ENCODE measurements at regions not wholly inside any gene's neighbourhood (a gene's known extent, or its start where the extent isn't known, plus 50 kb on each side); places are given as distances from the start of the nearest gene placed in this dataset.

DNA sequence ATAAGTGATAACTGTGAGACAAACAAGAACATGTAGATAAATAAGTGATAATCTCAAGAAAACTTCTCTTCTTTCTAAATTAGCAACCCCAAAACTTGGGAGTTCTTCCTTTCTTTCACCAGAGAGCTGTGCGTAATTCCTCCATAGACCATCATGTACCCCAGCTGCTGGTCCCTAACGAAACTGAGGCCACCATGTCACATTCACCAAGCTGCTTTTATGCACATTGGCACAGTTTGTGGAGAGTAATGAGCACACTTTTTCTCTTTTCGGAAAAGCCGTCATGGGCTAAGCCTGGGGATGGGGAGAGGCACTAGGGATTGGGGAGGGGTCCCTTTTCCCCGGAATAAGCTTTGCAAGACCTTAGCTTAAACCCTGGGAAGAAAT is 561.4 kb downstream of the BNC2 start:
- no peaks in the 10 kb centered on the region for H3F3A ChIP-seq (replicated peaks; ENCODE audit: insufficient read depth)
- no peaks in the 10 kb centered on the region for H3K36me3 ChIP-seq (replicated peaks in 1 of 2; ENCODE audit: control insufficient read depth in 1 of 2, insufficient read depth in 2 of 2, low read length in 1 of 2)
- H3K27me3 ChIP-seq (ENCODE audit: insufficient read depth), result no peaks in the 10 kb centered on the region
- POLR2A ChIA-PET, result no interaction called here
- DNase-seq, result no peak
- H3K9me3 ChIP-seq, result no peaks in the 10 kb centered on the region
- no peak overlapping the region for H3K4me3 ChIP-seq (ENCODE audit: low read depth in 2 of 2, low read length in 1 of 2)
- H3K79me2 ChIP-seq (ENCODE audit: insufficient read depth), result no peaks in the 10 kb centered on the region
- H3K4me1 ChIP-seq (ENCODE audit: control insufficient read depth in 1 of 2, insufficient read depth in 2 of 2, low read depth in 1 of 2, low read length in 1 of 2), result no peaks in the 10 kb centered on the region
- TF ChIP-seq FOSL2 (IDR thresholded peaks at IDR 0.05; ENCODE audit: borderline replicate concordance, low read depth) (no peak), NRF1 (IDR thresholded peaks at IDR 0.05; ENCODE audit: low read depth, low read length) (no peak), GATA2 (CRISPR knock-in tag; IDR thresholded peaks at IDR 0.05) (no peak), FOXM1 (IDR thresholded peaks at IDR 0.05; ENCODE audit: low read depth) (no peak), MEF2A (IDR thresholded peaks at IDR 0.05; ENCODE audit: borderline replicate concordance, low read depth) (no peak), MXI1 (IDR thresholded peaks at IDR 0.05; ENCODE audit: low read depth, low read length) (no peak), RAD21 (IDR thresholded peaks at IDR 0.05; ENCODE audit: low read length) (no peak), SMC3 (IDR thresholded peaks at IDR 0.05; ENCODE audit: low read depth, low read length) (no peak), RXRA (IDR thresholded peaks at IDR 0.05; ENCODE audit: borderline replicate concordance, low read depth) (no peak)
- TF ChIP-seq, protein P1, sequence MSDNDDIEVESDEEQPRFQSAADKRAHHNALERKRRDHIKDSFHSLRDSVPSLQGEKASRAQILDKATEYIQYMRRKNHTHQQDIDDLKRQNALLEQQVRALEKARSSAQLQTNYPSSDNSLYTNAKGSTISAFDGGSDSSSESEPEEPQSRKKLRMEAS (IDR thresholded peaks at IDR 0.05; ENCODE audit: low read depth), result no peak
- no peak overlapping the region for H2AFZ ChIP-seq (ENCODE audit: low read depth)
- WGBS (ENCODE audit: low lambda C conversion rate), result 88% methylated on average over 5 of the region's 5 CpGs
- no peak overlapping the region for H3K4me2 ChIP-seq
- H3K9me2 ChIP-seq, result no peaks in the 10 kb centered on the region
- H3K9ac ChIP-seq, result no peak overlapping the region
- H4K20me1 ChIP-seq (ENCODE audit: insufficient read depth), result no peaks in the 10 kb centered on the region
- no peak overlapping the region for H3K27ac ChIP-seq (ENCODE audit: low read depth in 2 of 2, low read length in 1 of 2)
- CTCF ChIA-PET, result interaction anchor here (1.8 kb wide), 1 partner anchor 16 kb away, joined by 3 read pairs; no protein-coding TSS in a partner anchor

DNA sequence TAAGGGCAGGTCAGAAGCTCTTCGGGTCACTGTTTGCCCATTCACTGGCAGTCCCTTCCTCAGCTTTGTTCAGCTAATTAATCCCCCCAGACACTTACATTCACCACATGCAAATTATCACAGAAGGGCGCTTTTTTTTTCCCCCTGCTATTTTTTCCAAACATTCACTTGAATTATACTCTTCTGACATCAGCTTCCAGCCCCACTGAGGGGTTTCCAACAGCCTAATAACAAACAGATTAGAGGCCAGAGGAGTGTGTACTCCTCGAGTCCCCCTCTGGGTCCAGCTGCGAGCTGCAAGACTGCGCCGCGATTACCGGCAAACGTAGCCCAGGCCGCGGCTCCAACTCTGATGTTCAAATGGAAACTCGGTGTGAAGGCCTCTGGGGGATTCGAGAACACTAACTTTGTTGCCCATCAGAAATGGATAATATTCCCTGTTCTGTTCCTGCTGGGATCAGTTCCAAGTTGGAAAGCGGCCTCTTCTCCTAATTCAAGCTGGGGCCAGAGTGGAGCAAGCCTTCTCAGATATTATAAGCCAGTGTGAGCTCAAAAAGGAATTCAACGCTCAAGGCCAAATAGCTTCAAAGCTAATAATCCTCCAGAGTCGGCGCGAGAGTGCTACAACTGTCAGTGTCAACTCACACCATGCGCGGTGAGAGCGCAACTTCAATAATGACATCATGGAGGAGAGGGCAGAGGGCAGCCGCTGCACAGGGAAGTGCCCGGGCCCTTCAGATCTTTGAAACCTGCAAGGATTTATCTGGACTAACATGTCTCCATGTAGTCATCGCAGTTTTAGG is 560.8 kb downstream of the BNC2 start:
- H3K9me3 ChIP-seq, result no peaks in the 10 kb centered on the region
- ChIA-PET POLR2A (no interaction called here), CTCF (interaction anchor here (1.2 to 1.8 kb wide), 2 partner anchors 8 to 16 kb away, joined by 3 to 4 read pairs; no protein-coding TSS in a partner anchor)
- no peak overlapping the region for H3K4me2 ChIP-seq
- H3K4me3 ChIP-seq (ENCODE audit: low read depth in 2 of 2, low read length in 1 of 2), result no peak overlapping the region
- H3K79me2 ChIP-seq (ENCODE audit: insufficient read depth), result no peaks in the 10 kb centered on the region
- H3K27ac ChIP-seq (ENCODE audit: low read depth in 2 of 2, low read length in 1 of 2), result no peak overlapping the region
- H4K20me1 ChIP-seq (ENCODE audit: insufficient read depth), result no peaks in the 10 kb centered on the region
- H3K4me1 ChIP-seq (ENCODE audit: control insufficient read depth in 1 of 2, insufficient read depth in 2 of 2, low read depth in 1 of 2, low read length in 1 of 2), result no peaks in the 10 kb centered on the region
- H2AFZ ChIP-seq (ENCODE audit: low read depth), result no peak overlapping the region
- no peaks in the 10 kb centered on the region for H3K9me2 ChIP-seq
- no peak for DNase-seq
- H3F3A ChIP-seq (replicated peaks; ENCODE audit: insufficient read depth), result no peaks in the 10 kb centered on the region
- H3K9ac ChIP-seq, result no peak overlapping the region
- no peaks in the 10 kb centered on the region for H3K36me3 ChIP-seq (replicated peaks in 1 of 2; ENCODE audit: control insufficient read depth in 1 of 2, insufficient read depth in 2 of 2, low read length in 1 of 2)
- 96% methylated on average over 20 of the region's 24 CpGs for WGBS (ENCODE audit: low lambda C conversion rate)
- no peaks in the 10 kb centered on the region for H3K27me3 ChIP-seq (ENCODE audit: insufficient read depth)
- TF ChIP-seq, protein P2, sequence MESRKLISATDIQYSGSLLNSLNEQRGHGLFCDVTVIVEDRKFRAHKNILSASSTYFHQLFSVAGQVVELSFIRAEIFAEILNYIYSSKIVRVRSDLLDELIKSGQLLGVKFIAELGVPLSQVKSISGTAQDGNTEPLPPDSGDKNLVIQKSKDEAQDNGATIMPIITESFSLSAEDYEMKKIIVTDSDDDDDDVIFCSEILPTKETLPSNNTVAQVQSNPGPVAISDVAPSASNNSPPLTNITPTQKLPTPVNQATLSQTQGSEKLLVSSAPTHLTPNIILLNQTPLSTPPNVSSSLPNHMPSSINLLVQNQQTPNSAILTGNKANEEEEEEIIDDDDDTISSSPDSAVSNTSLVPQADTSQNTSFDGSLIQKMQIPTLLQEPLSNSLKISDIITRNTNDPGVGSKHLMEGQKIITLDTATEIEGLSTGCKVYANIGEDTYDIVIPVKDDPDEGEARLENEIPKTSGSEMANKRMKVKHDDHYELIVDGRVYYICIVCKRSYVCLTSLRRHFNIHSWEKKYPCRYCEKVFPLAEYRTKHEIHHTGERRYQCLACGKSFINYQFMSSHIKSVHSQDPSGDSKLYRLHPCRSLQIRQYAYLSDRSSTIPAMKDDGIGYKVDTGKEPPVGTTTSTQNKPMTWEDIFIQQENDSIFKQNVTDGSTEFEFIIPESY (IDR thresholded peaks at IDR 0.05; ENCODE audit: borderline replicate concordance, low read depth), result no peak
- TF ChIP-seq, protein P3, sequence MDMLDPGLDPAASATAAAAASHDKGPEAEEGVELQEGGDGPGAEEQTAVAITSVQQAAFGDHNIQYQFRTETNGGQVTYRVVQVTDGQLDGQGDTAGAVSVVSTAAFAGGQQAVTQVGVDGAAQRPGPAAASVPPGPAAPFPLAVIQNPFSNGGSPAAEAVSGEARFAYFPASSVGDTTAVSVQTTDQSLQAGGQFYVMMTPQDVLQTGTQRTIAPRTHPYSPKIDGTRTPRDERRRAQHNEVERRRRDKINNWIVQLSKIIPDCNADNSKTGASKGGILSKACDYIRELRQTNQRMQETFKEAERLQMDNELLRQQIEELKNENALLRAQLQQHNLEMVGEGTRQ (IDR thresholded peaks at IDR 0.05; ENCODE audit: borderline replicate concordance, low read depth, low read length), result no peak
- TF ChIP-seq NRF1 (IDR thresholded peaks at IDR 0.05; ENCODE audit: low read depth, low read length), result no peak
- TF ChIP-seq RCOR1 (IDR thresholded peaks at IDR 0.05; ENCODE audit: low read length), result no peak
- no peak for TF ChIP-seq SIN3A (IDR thresholded peaks at IDR 0.05; ENCODE audit: borderline replicate concordance, low read depth, low read length)
- TF ChIP-seq TAF1 (IDR thresholded peaks at IDR 0.05; ENCODE audit: borderline replicate concordance, low read depth, low read length), result no peak
- no peak for TF ChIP-seq EP300 (IDR thresholded peaks at IDR 0.05; ENCODE audit: borderline replicate concordance in 1 of 2, low read depth in 1 of 2, low read length in 1 of 2)
- TF ChIP-seq, protein P4, sequence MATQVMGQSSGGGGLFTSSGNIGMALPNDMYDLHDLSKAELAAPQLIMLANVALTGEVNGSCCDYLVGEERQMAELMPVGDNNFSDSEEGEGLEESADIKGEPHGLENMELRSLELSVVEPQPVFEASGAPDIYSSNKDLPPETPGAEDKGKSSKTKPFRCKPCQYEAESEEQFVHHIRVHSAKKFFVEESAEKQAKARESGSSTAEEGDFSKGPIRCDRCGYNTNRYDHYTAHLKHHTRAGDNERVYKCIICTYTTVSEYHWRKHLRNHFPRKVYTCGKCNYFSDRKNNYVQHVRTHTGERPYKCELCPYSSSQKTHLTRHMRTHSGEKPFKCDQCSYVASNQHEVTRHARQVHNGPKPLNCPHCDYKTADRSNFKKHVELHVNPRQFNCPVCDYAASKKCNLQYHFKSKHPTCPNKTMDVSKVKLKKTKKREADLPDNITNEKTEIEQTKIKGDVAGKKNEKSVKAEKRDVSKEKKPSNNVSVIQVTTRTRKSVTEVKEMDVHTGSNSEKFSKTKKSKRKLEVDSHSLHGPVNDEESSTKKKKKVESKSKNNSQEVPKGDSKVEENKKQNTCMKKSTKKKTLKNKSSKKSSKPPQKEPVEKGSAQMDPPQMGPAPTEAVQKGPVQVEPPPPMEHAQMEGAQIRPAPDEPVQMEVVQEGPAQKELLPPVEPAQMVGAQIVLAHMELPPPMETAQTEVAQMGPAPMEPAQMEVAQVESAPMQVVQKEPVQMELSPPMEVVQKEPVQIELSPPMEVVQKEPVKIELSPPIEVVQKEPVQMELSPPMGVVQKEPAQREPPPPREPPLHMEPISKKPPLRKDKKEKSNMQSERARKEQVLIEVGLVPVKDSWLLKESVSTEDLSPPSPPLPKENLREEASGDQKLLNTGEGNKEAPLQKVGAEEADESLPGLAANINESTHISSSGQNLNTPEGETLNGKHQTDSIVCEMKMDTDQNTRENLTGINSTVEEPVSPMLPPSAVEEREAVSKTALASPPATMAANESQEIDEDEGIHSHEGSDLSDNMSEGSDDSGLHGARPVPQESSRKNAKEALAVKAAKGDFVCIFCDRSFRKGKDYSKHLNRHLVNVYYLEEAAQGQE (IDR thresholded peaks at IDR 0.05; ENCODE audit: low read depth, low read length), result no peak
- no peak for TF ChIP-seq MEF2A (IDR thresholded peaks at IDR 0.05; ENCODE audit: borderline replicate concordance, low read depth)
- TF ChIP-seq, protein P5, sequence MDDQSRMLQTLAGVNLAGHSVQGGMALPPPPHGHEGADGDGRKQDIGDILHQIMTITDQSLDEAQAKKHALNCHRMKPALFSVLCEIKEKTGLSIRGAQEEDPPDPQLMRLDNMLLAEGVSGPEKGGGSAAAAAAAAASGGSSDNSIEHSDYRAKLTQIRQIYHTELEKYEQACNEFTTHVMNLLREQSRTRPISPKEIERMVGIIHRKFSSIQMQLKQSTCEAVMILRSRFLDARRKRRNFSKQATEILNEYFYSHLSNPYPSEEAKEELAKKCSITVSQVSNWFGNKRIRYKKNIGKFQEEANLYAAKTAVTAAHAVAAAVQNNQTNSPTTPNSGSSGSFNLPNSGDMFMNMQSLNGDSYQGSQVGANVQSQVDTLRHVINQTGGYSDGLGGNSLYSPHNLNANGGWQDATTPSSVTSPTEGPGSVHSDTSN (IDR thresholded peaks at IDR 0.05), result no peak
- TF ChIP-seq, protein P1 (IDR thresholded peaks at IDR 0.05; ENCODE audit: low read depth), result no peak

Measured in SK-N-SH (cell line).